ENCODE measurements at regions not wholly inside any gene's neighbourhood (a gene's known extent, or its start where the extent isn't known, plus 50 kb on each side); places are given as distances from the start of the nearest gene placed in this dataset.

GRCh38 chr16:86378128-86378527 lies 132.2 kb upstream of the FOXF1 start:
- Mint-ChIP-seq H3K36me3 (no peaks in the 10 kb centered on the region), H3K4me1 (no peaks in the 10 kb centered on the region)
- no peak for ATAC-seq

GRCh38 chr16:86378831-86379504 lies 131.4 kb upstream of the FOXF1 start:
- Mint-ChIP-seq H3K4me1 (no peaks in the 10 kb centered on the region), H3K9me3 (ENCODE audit: low read depth) (no peaks in the 10 kb centered on the region), H3K27me3 (no peaks in the 10 kb centered on the region), H3K27ac (no peak overlapping the region), H3K36me3 (no peaks in the 10 kb centered on the region), H3K4me3 (no peak overlapping the region)
- ATAC-seq (no peak), DNase-seq (no peak)
- CTCF ChIA-PET, result no interaction called here

More at GRCh38 chr16:86378128-86378527, 132.2 kb upstream of the FOXF1 start:
- H3K9me3 Mint-ChIP-seq (ENCODE audit: low read depth), result no peaks in the 10 kb centered on the region
- H3K4me3 Mint-ChIP-seq, result no peak overlapping the region
- CTCF ChIA-PET, result no interaction called here
- no peak overlapping the region for H3K27ac Mint-ChIP-seq
- DNase-seq, result no peak
- H3K27me3 Mint-ChIP-seq, result no peaks in the 10 kb centered on the region

GRCh38 chr16:86379505-86379846 lies 130.9 kb upstream of the FOXF1 start:
- no peak overlapping the region for H3K4me3 Mint-ChIP-seq
- H3K27me3 Mint-ChIP-seq, result no peaks in the 10 kb centered on the region
- ATAC-seq (no peak), DNase-seq (no peak)
- H3K36me3 Mint-ChIP-seq, result no peaks in the 10 kb centered on the region
- H3K9me3 Mint-ChIP-seq (ENCODE audit: low read depth), result no peaks in the 10 kb centered on the region
- H3K4me1 Mint-ChIP-seq, result no peaks in the 10 kb centered on the region
- H3K27ac Mint-ChIP-seq, result no peak overlapping the region
- CTCF ChIA-PET, result no interaction called here

GRCh38 chr16:86380030-86380429 lies 130.3 kb upstream of the FOXF1 start:
- no peaks in the 10 kb centered on the region for H3K9me3 Mint-ChIP-seq (ENCODE audit: low read depth)
- no peak for DNase-seq
- no peaks in the 10 kb centered on the region for H3K27me3 Mint-ChIP-seq
- no peak overlapping the region for H3K4me3 Mint-ChIP-seq
- no peaks in the 10 kb centered on the region for H3K36me3 Mint-ChIP-seq
- CTCF ChIA-PET, result no interaction called here
- ATAC-seq, result no peak
- no peaks in the 10 kb centered on the region for H3K4me1 Mint-ChIP-seq
- H3K27ac Mint-ChIP-seq, result no peak overlapping the region

GRCh38 chr16:86381491-86381890 lies 128.8 kb upstream of the FOXF1 start:
- CTCF ChIA-PET, result no interaction called here
- DNase-seq, result no peak
- H3K4me3 Mint-ChIP-seq, result no peak overlapping the region

GRCh38 chr16:86382067-86382773 lies 128.1 kb upstream of the FOXF1 start:
- H3K4me3 Mint-ChIP-seq, result no peak overlapping the region
- no peaks in the 10 kb centered on the region for H3K4me1 Mint-ChIP-seq
- H3K9me3 Mint-ChIP-seq (ENCODE audit: low read depth), result no peaks in the 10 kb centered on the region
- ATAC-seq (no peak), DNase-seq (no peak)
- H3K36me3 Mint-ChIP-seq, result no peaks in the 10 kb centered on the region
- no peaks in the 10 kb centered on the region for H3K27me3 Mint-ChIP-seq
- H3K27ac Mint-ChIP-seq, result no peak overlapping the region
- CTCF ChIA-PET, result interaction anchor here (1.2 kb wide), 1 partner anchor 86 kb away, joined by 4 read pairs; no protein-coding TSS in a partner anchor

More at GRCh38 chr16:86381491-86381890, 128.8 kb upstream of the FOXF1 start:
- ATAC-seq, result no peak
- Mint-ChIP-seq H3K9me3 (ENCODE audit: low read depth) (no peaks in the 10 kb centered on the region), H3K27ac (no peak overlapping the region), H3K4me1 (no peaks in the 10 kb centered on the region), H3K36me3 (no peaks in the 10 kb centered on the region), H3K27me3 (no peaks in the 10 kb centered on the region)

- ATAC-seq, result no peak
- no peaks in the 10 kb centered on the region for H3K36me3 Mint-ChIP-seq
- CTCF ChIA-PET, result interaction anchor here (1.2 kb wide), 1 partner anchor 85 kb away, joined by 4 read pairs; no protein-coding TSS in a partner anchor
Measured at GRCh38 chr16:86382774-86383407, 127.4 kb upstream of the FOXF1 start.

GRCh38 chr16:86383488-86384262 lies 126.7 kb upstream of the FOXF1 start:
- H3K4me3 Mint-ChIP-seq, result no peak overlapping the region
- DNase-seq, result no peak
- H3K27ac Mint-ChIP-seq, result no peak overlapping the region
- H3K4me1 Mint-ChIP-seq, result no peaks in the 10 kb centered on the region
- no peaks in the 10 kb centered on the region for H3K9me3 Mint-ChIP-seq (ENCODE audit: low read depth)
- no peaks in the 10 kb centered on the region for H3K36me3 Mint-ChIP-seq
- ATAC-seq, result no peak
- H3K27me3 Mint-ChIP-seq, result no peaks in the 10 kb centered on the region
- CTCF ChIA-PET, result no interaction called here

More at GRCh38 chr16:86382774-86383407, 127.4 kb upstream of the FOXF1 start:
- Mint-ChIP-seq H3K27me3 (no peaks in the 10 kb centered on the region), H3K9me3 (ENCODE audit: low read depth) (no peaks in the 10 kb centered on the region), H3K4me1 (no peaks in the 10 kb centered on the region), H3K27ac (no peak overlapping the region), H3K4me3 (no peak overlapping the region)
- DNase-seq, result no peak

GRCh38 chr16:86384263-86384649 lies 126.1 kb upstream of the FOXF1 start:
- H3K36me3 Mint-ChIP-seq, result no peaks in the 10 kb centered on the region
- ATAC-seq (no peak), DNase-seq (no peak)
- H3K4me3 Mint-ChIP-seq, result no peak overlapping the region
- H3K27me3 Mint-ChIP-seq, result no peaks in the 10 kb centered on the region
- no peaks in the 10 kb centered on the region for H3K4me1 Mint-ChIP-seq
- no peak overlapping the region for H3K27ac Mint-ChIP-seq
- no peaks in the 10 kb centered on the region for H3K9me3 Mint-ChIP-seq (ENCODE audit: low read depth)
- CTCF ChIA-PET, result no interaction called here

- CTCF ChIA-PET, result no interaction called here
Measured at GRCh38 chr16:86384980-86385379, 125.3 kb upstream of the FOXF1 start.

GRCh38 chr16:86387468-86388440 lies 122.6 kb upstream of the FOXF1 start:
- Mint-ChIP-seq H3K4me1 (no peaks in the 10 kb centered on the region), H3K27ac (no peak overlapping the region), H3K27me3 (no peaks in the 10 kb centered on the region), H3K9me3 (ENCODE audit: low read depth) (no peaks in the 10 kb centered on the region), H3K36me3 (no peaks in the 10 kb centered on the region), H3K4me3 (no peak overlapping the region)
- CTCF ChIA-PET, result no interaction called here
- DNase-seq, result no peak
- no peak for ATAC-seq

More at GRCh38 chr16:86384980-86385379, 125.3 kb upstream of the FOXF1 start:
- ATAC-seq (no peak), DNase-seq (no peak)
- H3K4me3 Mint-ChIP-seq, result no peak overlapping the region
- no peaks in the 10 kb centered on the region for H3K36me3 Mint-ChIP-seq
- no peaks in the 10 kb centered on the region for H3K9me3 Mint-ChIP-seq (ENCODE audit: low read depth)
- no peak overlapping the region for H3K27ac Mint-ChIP-seq
- H3K27me3 Mint-ChIP-seq, result no peaks in the 10 kb centered on the region
- no peaks in the 10 kb centered on the region for H3K4me1 Mint-ChIP-seq

- no peak overlapping the region for H3K4me3 Mint-ChIP-seq
- DNase-seq (no peak), ATAC-seq (no peak)
- CTCF ChIA-PET, result no interaction called here
- no peaks in the 10 kb centered on the region for H3K27me3 Mint-ChIP-seq
- H3K9me3 Mint-ChIP-seq (ENCODE audit: low read depth), result no peaks in the 10 kb centered on the region
- no peaks in the 10 kb centered on the region for H3K4me1 Mint-ChIP-seq
- no peaks in the 10 kb centered on the region for H3K36me3 Mint-ChIP-seq
- no peak overlapping the region for H3K27ac Mint-ChIP-seq
Measured at GRCh38 chr16:86388976-86389375, 121.4 kb upstream of the FOXF1 start.

Data from activated CD8-positive, alpha-beta memory T cell treated with anti-CD3 and anti-CD28 coated beads, Interleukin-2, amount 10 ng/mL, durations not matched to agents 7 days and 5 days (primary cell).